NB4 (cell line): ENCODE measurements at regions not wholly inside any gene's neighbourhood (a gene's known extent, or its start where the extent isn't known, plus 50 kb on each side); places are given as distances from the start of the nearest gene placed in this dataset.

Experiments used
- CTCF ChIP-seq: IDR thresholded peaks from one replicate; pipeline ENCODE4 v1.5.1; 2012; ENCODE audit warnings: low read depth, low read length
- MAX ChIP-seq: IDR thresholded peaks from 2 replicates; pipeline ENCODE4 v1.6.1; 2011; ENCODE audit warnings: low read depth, low read length
- MYC ChIP-seq: IDR thresholded peaks from 2 replicates; pipeline ENCODE4 v1.6.1; 2011; ENCODE audit warnings: low read depth, low read length
- POLR2A ChIP-seq: IDR thresholded peaks from 2 replicates; pipeline ENCODE4 v1.6.1; 2011; ENCODE audit warnings: mild to moderate bottlenecking; ENCODE audit not compliant: insufficient read length; ENCODE audit errors: extremely low read depth

GRCh38 chr6:16965689-16966088 is 136.2 kb upstream of the STMND1 start:
- TF ChIP-seq CTCF (no peak), MAX (no peak), POLR2A (no peak), MYC (no peak)
